Ascending aorta (tissue), 2 donors: ENCODE measurements at regions not wholly inside any gene's neighbourhood (a gene's known extent, or its start where the extent isn't known, plus 50 kb on each side); places are given as distances from the start of the nearest gene placed in this dataset.

ENCODE experiments used
- DNase-seq, 2 donors: peaks; one replicate each; pipeline ENCODE4 v3.0.0-alpha.2; 2019; ENCODE audit warnings: low spot score in 2 of 2
- H3K27ac ChIP-seq, 2 donors: fragments of 200-600 bp; sonication (generic); one replicate each; pipeline ENCODE4 v1.5.1; 2016 to 2017; ENCODE audit warnings: mild to moderate bottlenecking in 1 of 2
- H3K27me3 ChIP-seq: fragments of 200-600 bp; sonication (generic); one replicate; pipeline ENCODE4 v1.5.1; 2017
- H3K36me3 ChIP-seq, 2 donors: fragments of 200-600 bp; sonication (generic); one replicate each; pipeline ENCODE4 v1.5.1; 2016
- H3K4me1 ChIP-seq, 2 donors: fragments of 200-600 bp; sonication (generic); one replicate each; pipeline ENCODE4 v1.5.1; 2016 to 2017; ENCODE audit warnings: mild to moderate bottlenecking in 1 of 2
- H3K4me3 ChIP-seq, 2 donors: fragments of 200-600 bp; sonication (generic); one replicate each; pipeline ENCODE4 v1.5.1; 2016 to 2017; ENCODE audit warnings: mild to moderate bottlenecking in 1 of 2
- H3K9me3 ChIP-seq, 2 donors: fragments of 200-600 bp; sonication (generic); one replicate each; pipeline ENCODE4 v1.5.1; 2016
- intact Hi-C: fragments of 100-400 bp; cut with DNase I; formaldehyde crosslinking; loops from one replicate; pipeline ENCODE4 v1.15.1; 2023
- TF ChIP-seq, protein P1 (sequence below), 3 experiments: fragments of 200-600 bp in 2 of 3; fragments of 450-650 bp in 1 of 3; sonication (generic) in 2 of 3; IDR thresholded peaks; one replicate each; pipeline ENCODE4 v1.5.1; 2016 to 2019; ENCODE audit warnings: antibody characterized with exemption in 3 of 3, mild to moderate bottlenecking in 1 of 3, moderate library complexity in 1 of 3

GRCh38 chr1:187096689-187097088, 267.9 kb downstream of the PLA2G4A start:
- Histone ChIP-seq H3K4me3 (no peak overlapping the region), H3K9me3 (peaks cover 0 to 2% of the 10 kb centered on the region in 2 donors), H3K27ac (no peak overlapping the region), H3K27me3 (no peaks in the 10 kb centered on the region), H3K4me1 (no peaks in the 10 kb centered on the region), H3K36me3 (no peaks in the 10 kb centered on the region)
- DNase-seq = no peak
- intact Hi-C loops = no loop called here
- TF ChIP-seq, protein P1, sequence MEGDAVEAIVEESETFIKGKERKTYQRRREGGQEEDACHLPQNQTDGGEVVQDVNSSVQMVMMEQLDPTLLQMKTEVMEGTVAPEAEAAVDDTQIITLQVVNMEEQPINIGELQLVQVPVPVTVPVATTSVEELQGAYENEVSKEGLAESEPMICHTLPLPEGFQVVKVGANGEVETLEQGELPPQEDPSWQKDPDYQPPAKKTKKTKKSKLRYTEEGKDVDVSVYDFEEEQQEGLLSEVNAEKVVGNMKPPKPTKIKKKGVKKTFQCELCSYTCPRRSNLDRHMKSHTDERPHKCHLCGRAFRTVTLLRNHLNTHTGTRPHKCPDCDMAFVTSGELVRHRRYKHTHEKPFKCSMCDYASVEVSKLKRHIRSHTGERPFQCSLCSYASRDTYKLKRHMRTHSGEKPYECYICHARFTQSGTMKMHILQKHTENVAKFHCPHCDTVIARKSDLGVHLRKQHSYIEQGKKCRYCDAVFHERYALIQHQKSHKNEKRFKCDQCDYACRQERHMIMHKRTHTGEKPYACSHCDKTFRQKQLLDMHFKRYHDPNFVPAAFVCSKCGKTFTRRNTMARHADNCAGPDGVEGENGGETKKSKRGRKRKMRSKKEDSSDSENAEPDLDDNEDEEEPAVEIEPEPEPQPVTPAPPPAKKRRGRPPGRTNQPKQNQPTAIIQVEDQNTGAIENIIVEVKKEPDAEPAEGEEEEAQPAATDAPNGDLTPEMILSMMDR (IDR thresholded peaks at IDR 0.05) = no peak

DNA sequence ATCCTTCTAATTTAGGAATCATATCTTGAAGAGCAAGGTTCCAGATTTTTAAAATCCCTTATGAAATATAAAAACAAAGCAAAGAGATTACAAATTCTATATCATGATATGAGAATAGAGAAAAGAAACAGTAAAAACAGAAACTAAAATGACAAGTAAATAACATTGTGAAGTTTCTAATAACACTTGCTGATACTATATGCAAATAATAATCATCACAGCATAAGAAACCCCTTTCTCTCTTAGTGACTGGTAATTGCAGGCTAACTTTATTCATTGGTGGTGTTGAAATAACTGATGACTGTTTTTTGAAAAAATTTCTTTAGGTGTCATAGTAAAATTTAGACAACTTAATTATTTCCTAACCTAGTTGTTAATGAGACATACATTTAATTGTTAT, 281.6 kb downstream of the PLA2G4A start:
- DNase-seq = no peak

GRCh38 chr1:187114792-187115191, 286.0 kb downstream of the PLA2G4A start:
- Histone ChIP-seq H3K36me3 (no peaks in the 10 kb centered on the region), H3K4me3 (no peak overlapping the region), H3K9me3 (no peaks in the 10 kb centered on the region), H3K27ac (no peak overlapping the region), H3K27me3 (no peaks in the 10 kb centered on the region), H3K4me1 (no peaks in the 10 kb centered on the region)
- intact Hi-C loops = no loop called here
- TF ChIP-seq, protein P1 (IDR thresholded peaks at IDR 0.05) = no peak
- DNase-seq = no peak

More for the DNA sequence above, 281.6 kb downstream of the PLA2G4A start:
- H3K36me3 ChIP-seq = no peaks in the 10 kb centered on the region
- TF ChIP-seq, protein P1 (IDR thresholded peaks at IDR 0.05) = no peak
- H3K4me3 ChIP-seq = no peak overlapping the region
- H3K27ac ChIP-seq = no peak overlapping the region
- H3K4me1 ChIP-seq = no peaks in the 10 kb centered on the region
- no peaks in the 10 kb centered on the region for H3K9me3 ChIP-seq
- H3K27me3 ChIP-seq = no peaks in the 10 kb centered on the region
- intact Hi-C loops = no loop called here

- H3K9me3 ChIP-seq = no peaks in the 10 kb centered on the region
- no peak overlapping the region for H3K27ac ChIP-seq
- intact Hi-C loops = no loop called here
- no peaks in the 10 kb centered on the region for H3K27me3 ChIP-seq
- no peaks in the 10 kb centered on the region for H3K36me3 ChIP-seq
- H3K4me3 ChIP-seq = no peak overlapping the region
- DNase-seq = no peak
- no peaks in the 10 kb centered on the region for H3K4me1 ChIP-seq
- TF ChIP-seq, protein P1 (IDR thresholded peaks at IDR 0.05) = no peak
Measured at GRCh38 chr1:187121661-187122060, 292.9 kb downstream of the PLA2G4A start.

DNA sequence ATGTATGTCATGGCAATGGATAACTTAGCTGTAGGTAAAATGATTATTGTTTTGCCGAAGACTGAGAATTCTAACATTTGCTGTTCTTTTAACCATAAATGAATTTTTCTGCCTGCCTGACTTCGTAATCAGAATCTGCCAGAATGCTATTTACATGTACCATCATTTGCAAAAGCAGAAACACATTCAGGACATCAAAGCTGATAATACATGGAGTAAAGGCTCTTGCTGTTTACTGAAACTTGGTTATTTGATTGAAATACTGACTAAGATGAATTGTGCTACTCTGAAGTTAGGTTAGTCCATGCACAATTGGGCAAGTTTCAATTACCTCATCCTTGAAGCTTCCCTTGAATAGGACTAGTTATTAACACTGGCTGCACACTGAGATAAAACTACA, 293.8 kb downstream of the PLA2G4A start:
- no peaks in the 10 kb centered on the region for H3K4me1 ChIP-seq
- intact Hi-C loops = no loop called here
- H3K4me3 ChIP-seq = no peak overlapping the region
- no peak for DNase-seq
- TF ChIP-seq, protein P1 (IDR thresholded peaks at IDR 0.05) = no peak
- H3K9me3 ChIP-seq = no peaks in the 10 kb centered on the region
- no peaks in the 10 kb centered on the region for H3K27me3 ChIP-seq
- H3K27ac ChIP-seq = no peak overlapping the region
- H3K36me3 ChIP-seq = no peaks in the 10 kb centered on the region

DNA sequence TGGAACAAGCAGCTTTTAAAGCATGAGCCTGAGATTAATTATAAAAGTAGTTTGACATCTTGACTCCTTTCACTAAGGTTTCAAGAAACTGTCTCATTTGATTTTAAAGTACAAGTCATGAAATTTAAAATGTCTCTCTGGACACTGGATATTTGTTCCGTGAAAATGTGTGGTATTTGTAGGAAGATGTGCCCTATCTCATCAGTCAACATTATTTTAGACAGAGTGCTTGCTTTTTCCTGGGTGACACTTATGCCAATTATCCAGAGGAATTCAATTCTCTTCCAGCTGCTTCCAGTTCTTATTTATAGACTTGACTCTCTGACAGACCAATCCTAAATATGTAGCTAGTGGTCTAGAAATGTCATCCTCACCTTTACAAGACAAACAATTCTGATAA, 300.4 kb downstream of the PLA2G4A start:
- H3K36me3 ChIP-seq = no peaks in the 10 kb centered on the region
- no peak overlapping the region for H3K27ac ChIP-seq
- intact Hi-C loops = no loop called here
- TF ChIP-seq, protein P1 (IDR thresholded peaks at IDR 0.05) = no peak
- no peaks in the 10 kb centered on the region for H3K27me3 ChIP-seq
- no peak for DNase-seq
- H3K4me3 ChIP-seq = no peak overlapping the region
- no peaks in the 10 kb centered on the region for H3K9me3 ChIP-seq
- no peaks in the 10 kb centered on the region for H3K4me1 ChIP-seq
